ENCODE measurements at regions not wholly inside any gene's neighbourhood (a gene's known extent, or its start where the extent isn't known, plus 50 kb on each side); places are given as distances from the start of the nearest gene placed in this dataset.

- peak; percentile 94 for DNase-seq
Measured at GRCh38 chr10:63866075-63866746, 345.0 kb downstream of the REEP3 start.

- no peak for DNase-seq
Measured at GRCh38 chr10:63866747-63867140, 345.5 kb downstream of the REEP3 start.

- DNase-seq = no peak
Measured at GRCh38 chr10:63878428-63878827, 357.2 kb downstream of the REEP3 start.

- DNase-seq = no peak
Measured at GRCh38 chr10:63883861-63884260, 362.7 kb downstream of the REEP3 start.

- no peak for DNase-seq
Measured at GRCh38 chr10:63884426-63884825, 363.2 kb downstream of the REEP3 start.

GRCh38 chr10:63885156-63885555 is 364.0 kb downstream of the REEP3 start:
- DNase-seq = no peak

GRCh38 chr10:63886281-63887022 is 365.3 kb downstream of the REEP3 start:
- DNase-seq = no peak

GRCh38 chr10:63887023-63887589 is 365.9 kb downstream of the REEP3 start:
- no peak for DNase-seq

GRCh38 chr10:63887600-63888370 is 366.6 kb downstream of the REEP3 start:
- no peak for DNase-seq

GRCh38 chr10:63889803-63890202 is 368.6 kb downstream of the REEP3 start:
- DNase-seq = peak; percentile 20

- no peak for DNase-seq
Measured at GRCh38 chr10:63896992-63897391, 375.8 kb downstream of the REEP3 start.

- no peak for DNase-seq
Measured at GRCh38 chr10:63899673-63900300, 378.6 kb downstream of the REEP3 start.

GRCh38 chr10:63901228-63901627 is 380.0 kb downstream of the REEP3 start:
- no peak for DNase-seq

GRCh38 chr10:63901881-63902280 is 380.7 kb downstream of the REEP3 start:
- no peak for DNase-seq

GRCh38 chr10:63910806-63911205 is 389.6 kb downstream of the REEP3 start:
- no peak for DNase-seq

- DNase-seq = no peak
Measured at GRCh38 chr10:63915240-63915639, 394.0 kb downstream of the REEP3 start.

GRCh38 chr10:63917363-63917762 is 396.2 kb downstream of the REEP3 start:
- no peak for DNase-seq

- DNase-seq = no peak
Measured at GRCh38 chr10:63919575-63920279, 398.5 kb downstream of the REEP3 start.

GRCh38 chr10:63920926-63921325 is 399.7 kb downstream of the REEP3 start:
- peak; percentile 27 for DNase-seq

GRCh38 chr10:63921908-63922467 is 400.8 kb downstream of the REEP3 start:
- peak; percentile 15 for DNase-seq

GRCh38 chr10:63922468-63923284 is 401.5 kb downstream of the REEP3 start:
- peak; percentile 39 for DNase-seq
